ENCODE measurements at regions not wholly inside any gene's neighbourhood (a gene's known extent, or its start where the extent isn't known, plus 50 kb on each side); places are given as distances from the start of the nearest gene placed in this dataset.
"Not testable (repeated sequence)": the region's sequence is repeated elsewhere in the genome, so short reads cannot be mapped to it uniquely, and the experiment has no call there.

GRCh38 chr1:86633306-86633838 is 71.0 kb upstream of the SH3GLB1 start:
- H3K4me1 ChIP-seq (ENCODE audit: control insufficient read depth, insufficient read depth, low read length, poor library complexity, severe bottlenecking); H3K27ac ChIP-seq (ENCODE audit: insufficient read depth, low read length, poor library complexity, severe bottlenecking); ATAC-seq (ENCODE audit: low read depth in 2 of 2); H3K36me3 ChIP-seq (ENCODE audit: control insufficient read depth, insufficient read depth, low read length); H3K4me3 ChIP-seq (ENCODE audit: low read depth, low read length); H3K4me1 Mint-ChIP-seq; H3K36me3 Mint-ChIP-seq; H3K27ac Mint-ChIP-seq; DNase-seq; H3K9me3 ChIP-seq (ENCODE audit: control insufficient read depth in 2 of 2, low read length in 2 of 2); H3K27me3 ChIP-seq (ENCODE audit: control insufficient read depth, insufficient read depth, low read length); H3K27me3 Mint-ChIP-seq; H3K4me3 Mint-ChIP-seq: not testable (repeated sequence)
- peaks cover 0 to 26% (median 3%) of the 10 kb centered on the region in 7 donors for H3K9me3 Mint-ChIP-seq

- Histone ChIP-seq H3K9me3 (ENCODE audit: control insufficient read depth in 2 of 2, low read length in 2 of 2) (no peaks in the 10 kb centered on the region), H3K36me3 (ENCODE audit: control insufficient read depth, insufficient read depth, low read length) (no peaks in the 10 kb centered on the region), H3K27ac (ENCODE audit: insufficient read depth, low read length, poor library complexity, severe bottlenecking) (no peak overlapping the region), H3K4me1 (ENCODE audit: control insufficient read depth, insufficient read depth, low read length, poor library complexity, severe bottlenecking) (no peaks in the 10 kb centered on the region), H3K4me3 (ENCODE audit: low read depth, low read length) (no peak overlapping the region), H3K27me3 (ENCODE audit: control insufficient read depth, insufficient read depth, low read length) (peaks cover 2% of the 10 kb centered on the region)
- H3K4me3 Mint-ChIP-seq: no peak overlapping the region
- H3K4me1 Mint-ChIP-seq: no peaks in the 10 kb centered on the region
- H3K27ac Mint-ChIP-seq: no peak overlapping the region
- peaks cover 4% of the 10 kb centered on the region for H3K27me3 Mint-ChIP-seq
- no peaks in the 10 kb centered on the region for H3K36me3 Mint-ChIP-seq
- ATAC-seq (ENCODE audit: low read depth in 2 of 2) (no peak), DNase-seq (no peak)
- peaks cover 0 to 25% (median 3%) of the 10 kb centered on the region in 7 donors for H3K9me3 Mint-ChIP-seq
These were observed 70.5 kb upstream of the SH3GLB1 start for GRCh38 chr1:86633921-86634320.

- Mint-ChIP-seq H3K27me3 (no peaks in the 10 kb centered on the region), H3K27ac (no peak overlapping the region), H3K36me3 (no peaks in the 10 kb centered on the region), H3K9me3 (peaks cover 0 to 5% (median 2%) of the 10 kb centered on the region in 7 donors), H3K4me3 (no peak overlapping the region), H3K4me1 (no peaks in the 10 kb centered on the region)
- H3K4me3 ChIP-seq (ENCODE audit: low read depth, low read length): no peak overlapping the region
- no peak for DNase-seq
- H3K36me3 ChIP-seq (ENCODE audit: control insufficient read depth, insufficient read depth, low read length): no peaks in the 10 kb centered on the region
- H3K27me3 ChIP-seq (ENCODE audit: control insufficient read depth, insufficient read depth, low read length): peaks cover 2% of the 10 kb centered on the region
- H3K27ac ChIP-seq (ENCODE audit: insufficient read depth, low read length, poor library complexity, severe bottlenecking): no peak overlapping the region
- no peaks in the 10 kb centered on the region for H3K9me3 ChIP-seq (ENCODE audit: control insufficient read depth in 2 of 2, low read length in 2 of 2)
- no peak for ATAC-seq (ENCODE audit: low read depth in 2 of 2)
- no peaks in the 10 kb centered on the region for H3K4me1 ChIP-seq (ENCODE audit: control insufficient read depth, insufficient read depth, low read length, poor library complexity, severe bottlenecking)
These were observed 67.5 kb upstream of the SH3GLB1 start for GRCh38 chr1:86636898-86637297.

- Mint-ChIP-seq H3K36me3 (no peaks in the 10 kb centered on the region), H3K9me3 (peaks cover 0 to 3% (median 0%) of the 10 kb centered on the region in 7 donors), H3K27ac (no peak overlapping the region), H3K4me3 (no peak overlapping the region), H3K27me3 (peaks cover 9% of the 10 kb centered on the region), H3K4me1 (no peaks in the 10 kb centered on the region)
- no peak for DNase-seq
- H3K27ac ChIP-seq (ENCODE audit: insufficient read depth, low read length, poor library complexity, severe bottlenecking): no peak overlapping the region
- ATAC-seq (ENCODE audit: low read depth in 2 of 2): no peak
- H3K36me3 ChIP-seq (ENCODE audit: control insufficient read depth, insufficient read depth, low read length): no peaks in the 10 kb centered on the region
- H3K4me1 ChIP-seq (ENCODE audit: control insufficient read depth, insufficient read depth, low read length, poor library complexity, severe bottlenecking): no peaks in the 10 kb centered on the region
- H3K4me3 ChIP-seq (ENCODE audit: low read depth, low read length): no peak overlapping the region
- H3K9me3 ChIP-seq (ENCODE audit: control insufficient read depth in 2 of 2, low read length in 2 of 2): no peaks in the 10 kb centered on the region
- H3K27me3 ChIP-seq (ENCODE audit: control insufficient read depth, insufficient read depth, low read length): peaks cover 2% of the 10 kb centered on the region
These were observed 64.2 kb upstream of the SH3GLB1 start for GRCh38 chr1:86640161-86640670.

GRCh38 chr1:86641318-86641717 is 63.1 kb upstream of the SH3GLB1 start:
- H3K27ac Mint-ChIP-seq: no peak overlapping the region
- no peaks in the 10 kb centered on the region for H3K36me3 ChIP-seq (ENCODE audit: control insufficient read depth, insufficient read depth, low read length)
- no peaks in the 10 kb centered on the region for H3K4me1 Mint-ChIP-seq
- ATAC-seq (ENCODE audit: low read depth in 2 of 2): no peak
- H3K4me1 ChIP-seq (ENCODE audit: control insufficient read depth, insufficient read depth, low read length, poor library complexity, severe bottlenecking): no peaks in the 10 kb centered on the region
- no peaks in the 10 kb centered on the region for H3K36me3 Mint-ChIP-seq
- H3K27ac ChIP-seq (ENCODE audit: insufficient read depth, low read length, poor library complexity, severe bottlenecking): no peak overlapping the region
- peaks cover 2% of the 10 kb centered on the region for H3K27me3 ChIP-seq (ENCODE audit: control insufficient read depth, insufficient read depth, low read length)
- no peak for DNase-seq
- no peaks in the 10 kb centered on the region for H3K9me3 ChIP-seq (ENCODE audit: control insufficient read depth in 2 of 2, low read length in 2 of 2)
- H3K4me3 ChIP-seq (ENCODE audit: low read depth, low read length): no peak overlapping the region
- no peak overlapping the region for H3K4me3 Mint-ChIP-seq
- peaks cover 12% of the 10 kb centered on the region for H3K27me3 Mint-ChIP-seq
- H3K9me3 Mint-ChIP-seq: peaks cover 0 to 3% (median 0%) of the 10 kb centered on the region in 7 donors

GRCh38 chr1:86644655-86645054 is 59.7 kb upstream of the SH3GLB1 start:
- H3K27me3 Mint-ChIP-seq: peaks cover 12% of the 10 kb centered on the region
- H3K27ac ChIP-seq (ENCODE audit: insufficient read depth, low read length, poor library complexity, severe bottlenecking); H3K4me3 ChIP-seq (ENCODE audit: low read depth, low read length); H3K36me3 ChIP-seq (ENCODE audit: control insufficient read depth, insufficient read depth, low read length); H3K4me1 ChIP-seq (ENCODE audit: control insufficient read depth, insufficient read depth, low read length, poor library complexity, severe bottlenecking); H3K9me3 Mint-ChIP-seq; H3K4me1 Mint-ChIP-seq; DNase-seq; ATAC-seq (ENCODE audit: low read depth in 2 of 2); H3K27me3 ChIP-seq (ENCODE audit: control insufficient read depth, insufficient read depth, low read length); H3K27ac Mint-ChIP-seq; H3K36me3 Mint-ChIP-seq; H3K4me3 Mint-ChIP-seq; H3K9me3 ChIP-seq (ENCODE audit: control insufficient read depth in 2 of 2, low read length in 2 of 2): not testable (repeated sequence)

- ATAC-seq (ENCODE audit: low read depth in 2 of 2) (no peak), DNase-seq (no peak)
- H3K4me1 Mint-ChIP-seq: no peaks in the 10 kb centered on the region
- H3K27ac ChIP-seq (ENCODE audit: insufficient read depth, low read length, poor library complexity, severe bottlenecking): no peak overlapping the region
- H3K9me3 Mint-ChIP-seq: peaks cover 0 to 3% (median 0%) of the 10 kb centered on the region in 7 donors
- H3K27ac Mint-ChIP-seq: no peak overlapping the region
- H3K4me3 Mint-ChIP-seq: no peak overlapping the region
- H3K4me1 ChIP-seq (ENCODE audit: control insufficient read depth, insufficient read depth, low read length, poor library complexity, severe bottlenecking): no peaks in the 10 kb centered on the region
- H3K9me3 ChIP-seq (ENCODE audit: control insufficient read depth in 2 of 2, low read length in 2 of 2): no peaks in the 10 kb centered on the region
- no peaks in the 10 kb centered on the region for H3K36me3 Mint-ChIP-seq
- no peaks in the 10 kb centered on the region for H3K36me3 ChIP-seq (ENCODE audit: control insufficient read depth, insufficient read depth, low read length)
- H3K27me3 Mint-ChIP-seq: peaks cover 12% of the 10 kb centered on the region
- H3K27me3 ChIP-seq (ENCODE audit: control insufficient read depth, insufficient read depth, low read length): no peaks in the 10 kb centered on the region
- H3K4me3 ChIP-seq (ENCODE audit: low read depth, low read length): no peak overlapping the region
These were observed 58.5 kb upstream of the SH3GLB1 start for GRCh38 chr1:86645851-86646250.

GRCh38 chr1:86646256-86646655 is 58.1 kb upstream of the SH3GLB1 start:
- Mint-ChIP-seq H3K4me1 (no peaks in the 10 kb centered on the region), H3K27ac (no peak overlapping the region), H3K9me3 (peaks cover 0 to under 1% (median 0%) of the 10 kb centered on the region in 7 donors), H3K4me3 (no peak overlapping the region), H3K27me3 (peaks cover 12% of the 10 kb centered on the region), H3K36me3 (no peaks in the 10 kb centered on the region)
- no peak for DNase-seq
- H3K36me3 ChIP-seq (ENCODE audit: control insufficient read depth, insufficient read depth, low read length): no peaks in the 10 kb centered on the region
- H3K9me3 ChIP-seq (ENCODE audit: control insufficient read depth in 2 of 2, low read length in 2 of 2): no peaks in the 10 kb centered on the region
- no peaks in the 10 kb centered on the region for H3K27me3 ChIP-seq (ENCODE audit: control insufficient read depth, insufficient read depth, low read length)
- no peak for ATAC-seq (ENCODE audit: low read depth in 2 of 2)
- no peak overlapping the region for H3K27ac ChIP-seq (ENCODE audit: insufficient read depth, low read length, poor library complexity, severe bottlenecking)
- no peak overlapping the region for H3K4me3 ChIP-seq (ENCODE audit: low read depth, low read length)
- H3K4me1 ChIP-seq (ENCODE audit: control insufficient read depth, insufficient read depth, low read length, poor library complexity, severe bottlenecking): no peaks in the 10 kb centered on the region
